Liver (tissue), 8 donors: ENCODE measurements at regions not wholly inside any gene's neighbourhood (a gene's known extent, or its start where the extent isn't known, plus 50 kb on each side); places are given as distances from the start of the nearest gene placed in this dataset.
A peak's percentile ranks its signal among the peaks of the same experiment; 100 is the strongest.

Experiments
- DNase-seq: peaks from one replicate; pipeline ENCODE4 v3.0.0-alpha.2; 2017; ENCODE audit warnings: low spot score
- H3K27ac ChIP-seq, 2 donors: one replicate each; pipeline ENCODE4 v1.7.0; 2013; ENCODE audit warnings: inconsistent platforms in 2 of 2, low read length in 2 of 2, control low read depth in 1 of 2, low read depth in 1 of 2, mild to moderate bottlenecking in 1 of 2
- H3K27me3 ChIP-seq, 4 donors: one replicate each; pipeline versions ENCODE4 v1.6.1 to v1.7.0; 2013; ENCODE audit warnings: low read length in 3 of 4, inconsistent platforms in 1 of 4, mild to moderate bottlenecking in 1 of 4, moderate library complexity in 1 of 4; ENCODE audit not compliant: control insufficient read depth in 4 of 4, insufficient read depth in 4 of 4
- H3K36me3 ChIP-seq, 4 donors: one replicate each; pipeline versions ENCODE4 v1.6.1 to v1.7.0; 2013; ENCODE audit warnings: low read length in 3 of 4, mild to moderate bottlenecking in 3 of 4, low read depth in 1 of 4, moderate library complexity in 1 of 4; ENCODE audit not compliant: control insufficient read depth in 4 of 4, insufficient read depth in 3 of 4
- H3K4me1 ChIP-seq, 4 donors: one replicate each; pipeline versions ENCODE4 v1.6.1 to v1.7.0; 2013; ENCODE audit warnings: low read length in 3 of 4, mild to moderate bottlenecking in 3 of 4, moderate library complexity in 1 of 4; ENCODE audit not compliant: control insufficient read depth in 4 of 4, insufficient read depth in 4 of 4
- H3K4me3 ChIP-seq, 3 donors: one replicate each; pipeline versions ENCODE4 v1.6.1 to v1.7.0; 2013; ENCODE audit warnings: low read length in 3 of 3, control low read depth in 1 of 3, low read depth in 1 of 3, mild to moderate bottlenecking in 1 of 3
- H3K9ac ChIP-seq, 2 donors: one replicate each; pipeline ENCODE4 v1.7.0; 2013; ENCODE audit warnings: low read length in 2 of 2, mild to moderate bottlenecking in 2 of 2, moderate library complexity in 2 of 2, control low read depth in 1 of 2, low read depth in 1 of 2
- H3K9me3 ChIP-seq, 4 donors: one replicate each; pipeline versions ENCODE4 v1.6.1 to v1.7.0; 2013; ENCODE audit warnings: low read length in 3 of 4; ENCODE audit not compliant: control insufficient read depth in 4 of 4
- EGR1 ChIP-seq, 2 donors: IDR thresholded peaks; 2 replicates each; pipeline ENCODE4 v1.6.1; 2016 to 2018; ENCODE audit warnings: antibody characterized with exemption in 2 of 2, low read depth in 2 of 2
- FOXA1 ChIP-seq: IDR thresholded peaks from 2 replicates; pipeline ENCODE4 v1.6.1; 2016; ENCODE audit warnings: antibody characterized with exemption
- GABPA ChIP-seq, 2 donors: IDR thresholded peaks in 1 of 2; conservative IDR thresholded peaks in 1 of 2; 2 replicates each; pipeline ENCODE4 v1.6.1; 2016; ENCODE audit warnings: antibody characterized with exemption in 2 of 2, mild to moderate bottlenecking in 1 of 2, moderate library complexity in 1 of 2
- HNF4A ChIP-seq, 2 donors: conservative IDR thresholded peaks; 2 replicates each; pipeline ENCODE4 v1.6.1; 2016; ENCODE audit warnings: antibody characterized with exemption in 2 of 2, mild to moderate bottlenecking in 2 of 2
- HNF4G ChIP-seq: IDR thresholded peaks from 2 replicates; pipeline ENCODE4 v1.6.1; 2016; ENCODE audit warnings: antibody characterized with exemption
- JUND ChIP-seq, 2 donors: IDR thresholded peaks; 2 replicates each; pipeline ENCODE4 v1.6.1; 2016; ENCODE audit warnings: antibody characterized with exemption in 2 of 2
- NR2F2 ChIP-seq: IDR thresholded peaks from 2 replicates; pipeline ENCODE4 v1.6.1; 2016; ENCODE audit warnings: antibody characterized with exemption
- RAD21 ChIP-seq, 2 donors: IDR thresholded peaks; 2 replicates each; pipeline ENCODE4 v1.6.1; 2016; ENCODE audit warnings: antibody characterized with exemption in 2 of 2, mild to moderate bottlenecking in 2 of 2
- REST ChIP-seq: IDR thresholded peaks from 2 replicates; pipeline ENCODE4 v1.6.1; 2016; ENCODE audit warnings: antibody characterized with exemption, mild to moderate bottlenecking
- RXRA ChIP-seq, 2 donors: IDR thresholded peaks; 2 replicates each; pipeline ENCODE4 v1.6.1; 2017 to 2018; ENCODE audit warnings: antibody characterized with exemption in 2 of 2, mild to moderate bottlenecking in 1 of 2
- SP1 ChIP-seq: IDR thresholded peaks from 2 replicates; pipeline ENCODE4 v1.6.1; 2018; ENCODE audit warnings: antibody characterized with exemption, mild to moderate bottlenecking
- ZBTB33 ChIP-seq: IDR thresholded peaks from 2 replicates; pipeline ENCODE4 v1.6.1; 2016; ENCODE audit warnings: antibody characterized with exemption
- WGBS: extraction: QIAGEN DNeasy Blood & Tissue Kit; methylation state at CpG from one replicate; pipeline ENCODE4 v1.1.7; 2013; 5-methylcytosine and 5-hydroxymethylcytosine counted together
- TF ChIP-seq, protein P1 (sequence below): fragments of 150-350 bp; IDR thresholded peaks from 2 replicates; pipeline ENCODE4 v1.5.1; 2017; ENCODE audit warnings: improper control_type of control experiment, low read depth, low read length; ENCODE audit not compliant: missing input control
- TF ChIP-seq, protein P2 (sequence below): IDR thresholded peaks from 2 replicates; pipeline ENCODE4 v1.6.1; 2016; ENCODE audit warnings: antibody characterized with exemption
- donor health status: healthy.
- donor health status: healthy.
- donor health status: healthy.
- donor health status: healthy.
- donor health status: healthy.

GRCh38 chr2:134185639-134186038 is 68.2 kb upstream of the MGAT5 start:
- Histone ChIP-seq H3K27me3 (no peaks in the 10 kb centered on the region), H3K4me1 (peaks cover 0 to 2% (median 0%) of the 10 kb centered on the region in 4 donors), H3K36me3 (no peaks in the 10 kb centered on the region), H3K4me3 (no peak overlapping the region), H3K27ac (no peak overlapping the region), H3K9ac (no peak overlapping the region), H3K9me3 (no peaks in the 10 kb centered on the region)
- DNase-seq = no peak
- TF ChIP-seq FOXA1 = no peak
- TF ChIP-seq EGR1 (IDR thresholded peaks at IDR 0.05; ENCODE audit: low read depth in 2 of 2) = no peak
- no peak for TF ChIP-seq REST
- TF ChIP-seq JUND (IDR thresholded peaks at IDR 0.05) = no peak
- no peak for TF ChIP-seq RAD21 (IDR thresholded peaks at IDR 0.05)
- TF ChIP-seq SP1 = no peak
- no peak for TF ChIP-seq NR2F2
- TF ChIP-seq, protein P1, sequence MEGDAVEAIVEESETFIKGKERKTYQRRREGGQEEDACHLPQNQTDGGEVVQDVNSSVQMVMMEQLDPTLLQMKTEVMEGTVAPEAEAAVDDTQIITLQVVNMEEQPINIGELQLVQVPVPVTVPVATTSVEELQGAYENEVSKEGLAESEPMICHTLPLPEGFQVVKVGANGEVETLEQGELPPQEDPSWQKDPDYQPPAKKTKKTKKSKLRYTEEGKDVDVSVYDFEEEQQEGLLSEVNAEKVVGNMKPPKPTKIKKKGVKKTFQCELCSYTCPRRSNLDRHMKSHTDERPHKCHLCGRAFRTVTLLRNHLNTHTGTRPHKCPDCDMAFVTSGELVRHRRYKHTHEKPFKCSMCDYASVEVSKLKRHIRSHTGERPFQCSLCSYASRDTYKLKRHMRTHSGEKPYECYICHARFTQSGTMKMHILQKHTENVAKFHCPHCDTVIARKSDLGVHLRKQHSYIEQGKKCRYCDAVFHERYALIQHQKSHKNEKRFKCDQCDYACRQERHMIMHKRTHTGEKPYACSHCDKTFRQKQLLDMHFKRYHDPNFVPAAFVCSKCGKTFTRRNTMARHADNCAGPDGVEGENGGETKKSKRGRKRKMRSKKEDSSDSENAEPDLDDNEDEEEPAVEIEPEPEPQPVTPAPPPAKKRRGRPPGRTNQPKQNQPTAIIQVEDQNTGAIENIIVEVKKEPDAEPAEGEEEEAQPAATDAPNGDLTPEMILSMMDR = no peak
- no peak for TF ChIP-seq ZBTB33
- 97% methylated on average over 4 of the region's 4 CpGs for WGBS

- H3K4me3 ChIP-seq = no peak overlapping the region
These were observed 64.7 kb upstream of the MGAT5 start for GRCh38 chr2:134189009-134189720.

More at GRCh38 chr2:134189009-134189720, 64.7 kb upstream of the MGAT5 start:
- 77% methylated on average over 6 of the region's 6 CpGs for WGBS
- TF ChIP-seq HNF4A (conservative IDR thresholded peaks at IDR 0.05) (peak in 1 of 2 donors; percentile 24), GABPA (IDR thresholded peaks at IDR 0.05 in 1 of 2, conservative IDR thresholded peaks at IDR 0.05 in 1 of 2) (no peak), REST (no peak), HNF4G (no peak), ZBTB33 (no peak), RXRA (IDR thresholded peaks at IDR 0.05) (no peak)
- TF ChIP-seq, protein P2, sequence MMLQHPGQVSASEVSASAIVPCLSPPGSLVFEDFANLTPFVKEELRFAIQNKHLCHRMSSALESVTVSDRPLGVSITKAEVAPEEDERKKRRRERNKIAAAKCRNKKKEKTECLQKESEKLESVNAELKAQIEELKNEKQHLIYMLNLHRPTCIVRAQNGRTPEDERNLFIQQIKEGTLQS = no peak
- TF ChIP-seq, protein P1 = no peak
- Histone ChIP-seq H3K27me3 (no peaks in the 10 kb centered on the region), H3K9me3 (no peaks in the 10 kb centered on the region), H3K4me1 (peaks cover 0 to 2% (median 0%) of the 10 kb centered on the region in 4 donors), H3K9ac (no peak overlapping the region), H3K27ac (no peak overlapping the region), H3K36me3 (no peaks in the 10 kb centered on the region)
- DNase-seq = no peak
